Iris pigment epithelial cell (primary cell): ENCODE measurements at regions not wholly inside any gene's neighbourhood (a gene's known extent, or its start where the extent isn't known, plus 50 kb on each side); places are given as distances from the start of the nearest gene placed in this dataset.
"Not testable (repeated sequence)": the region's sequence is repeated elsewhere in the genome, so short reads cannot be mapped to it uniquely, and the experiment has no call there.

ENCODE experiments used
- DNase-seq: peaks from one replicate; pipeline ENCODE4 v3.0.0-alpha.2; 2011; ENCODE audit warnings: low read depth

DNA sequence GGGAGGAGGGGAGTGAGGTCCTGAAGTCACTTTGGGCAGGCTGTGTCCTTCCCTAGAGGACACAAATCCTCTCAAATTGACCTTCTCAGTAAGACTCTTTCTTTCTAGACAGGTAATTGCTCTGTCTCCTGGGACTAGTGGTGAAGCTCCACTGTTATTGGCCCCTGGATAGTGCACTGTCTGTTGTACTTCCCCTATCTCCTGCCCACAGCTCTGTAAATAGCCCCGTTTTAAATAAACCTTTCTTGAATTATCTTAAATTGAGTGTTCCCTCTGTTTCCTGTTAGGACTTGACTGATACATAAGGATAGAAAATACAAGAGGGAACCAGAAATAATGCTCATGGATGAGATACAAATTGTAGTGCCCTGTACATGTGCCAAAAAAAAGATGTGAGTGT is 229.5 kb upstream of the USP24 start:
- no peak for DNase-seq

DNA sequence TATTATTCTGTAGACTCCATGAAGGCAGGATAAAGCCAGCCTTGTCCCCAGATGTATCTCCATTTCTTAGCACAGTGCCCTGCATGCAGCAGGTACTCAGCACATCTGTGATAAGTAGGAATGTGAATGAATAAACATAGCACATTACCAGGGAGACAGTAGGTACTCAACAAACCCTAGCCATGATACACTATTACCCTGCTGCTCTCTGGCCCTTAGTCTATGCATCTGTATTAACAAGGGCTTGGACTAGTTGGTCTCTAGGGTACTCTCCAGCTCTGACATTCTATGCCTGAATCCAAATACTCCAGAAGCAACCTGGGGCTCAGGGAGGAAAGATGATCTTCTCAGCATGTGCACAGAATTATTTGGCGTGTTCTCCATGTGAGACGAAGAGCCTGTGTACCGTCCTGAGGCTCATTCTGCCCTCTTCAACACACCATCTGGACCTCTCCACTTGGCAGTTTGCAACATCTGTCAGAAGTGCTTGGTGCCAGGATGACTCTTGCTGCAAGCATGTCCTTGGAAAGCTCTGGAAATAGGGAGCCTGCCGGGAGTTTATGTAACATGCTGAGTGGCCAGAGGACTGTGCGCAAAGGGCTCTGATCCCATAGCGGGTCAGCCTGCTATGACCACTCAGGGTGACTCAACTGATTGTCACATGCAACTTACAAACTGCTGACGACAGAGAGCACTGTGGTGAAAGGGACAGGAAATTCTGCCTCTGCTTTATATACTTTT is 228.2 kb upstream of the USP24 start:
- DNase-seq, result peak; percentile 92

DNA sequence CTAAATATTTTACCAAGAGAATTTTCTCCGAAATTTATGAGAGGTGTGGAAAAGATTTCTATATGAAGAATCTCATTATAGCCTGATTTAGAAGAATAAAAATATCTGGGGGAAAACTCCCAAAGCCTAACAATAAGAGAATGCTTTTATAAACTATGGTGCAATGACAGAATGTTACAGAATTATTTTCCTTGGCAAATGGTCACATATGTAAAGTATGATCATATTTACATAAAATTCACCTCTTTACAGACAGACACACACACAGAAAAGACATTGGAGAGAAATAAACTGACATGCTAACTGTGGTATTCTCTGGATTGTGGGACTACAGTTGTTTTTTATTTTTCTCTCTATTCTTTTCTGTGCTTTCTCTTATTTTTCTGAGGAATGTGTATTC is 226.3 kb upstream of the USP24 start:
- DNase-seq, result peak; percentile 22

DNA sequence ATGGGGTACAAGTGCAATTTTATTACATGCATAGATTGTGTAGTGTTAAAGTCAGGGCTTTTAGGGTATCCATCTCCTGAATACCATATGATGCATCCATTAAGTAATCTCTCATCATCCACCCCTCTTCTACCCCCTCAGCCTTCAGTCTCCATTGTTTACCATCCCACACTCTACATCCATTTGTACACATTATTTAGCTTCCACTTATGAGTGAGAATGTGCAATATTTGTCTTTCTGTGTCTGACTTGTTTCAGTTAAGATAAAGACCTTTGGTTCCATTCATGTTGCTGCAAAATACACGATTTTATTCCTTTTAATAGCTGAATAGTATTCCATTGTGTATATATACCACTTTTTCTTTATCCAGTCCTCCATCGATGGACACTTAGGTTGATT is 222.5 kb upstream of the USP24 start:
- no peak for DNase-seq

DNA sequence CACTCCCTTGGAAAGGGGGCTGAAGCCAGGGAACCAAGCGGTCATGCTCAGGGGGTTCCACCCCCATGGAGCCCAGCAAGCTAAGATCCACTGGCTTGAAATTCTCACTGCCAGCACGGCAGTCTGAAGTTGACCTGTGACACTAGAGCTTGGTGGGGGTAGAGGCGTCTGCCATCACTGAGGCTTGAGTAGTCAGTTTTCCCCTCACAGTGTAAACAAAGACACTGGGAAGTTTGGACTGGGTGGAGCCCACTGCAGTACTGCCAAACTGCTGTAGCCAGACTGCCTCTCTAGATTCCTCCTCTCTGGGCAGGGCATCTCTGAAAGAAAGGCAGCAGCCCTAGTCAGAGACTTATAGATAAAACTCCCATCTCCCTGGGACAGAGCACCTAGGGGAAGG is 215.6 kb upstream of the USP24 start:
- peak; percentile 18 for DNase-seq

DNA sequence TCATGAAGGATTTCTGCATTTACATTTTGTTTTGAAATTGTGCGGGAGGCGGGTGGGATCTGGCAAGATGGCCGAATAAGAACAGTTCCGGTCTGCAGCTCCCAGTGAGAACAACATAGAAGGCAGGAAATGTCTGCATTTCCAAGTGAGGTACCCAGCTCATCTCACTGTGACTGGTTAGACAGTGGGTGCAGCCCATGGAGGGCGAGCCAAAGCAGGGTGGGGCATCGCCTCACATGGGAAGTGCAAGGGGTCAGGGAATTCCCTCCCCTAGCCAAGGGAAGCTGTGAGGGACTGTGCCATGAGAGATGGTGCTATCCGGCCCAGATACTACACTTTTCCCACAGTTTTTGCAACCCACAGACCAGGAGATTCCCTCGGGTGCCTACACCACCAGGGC is 215.0 kb upstream of the USP24 start:
- DNase-seq, result not testable (repeated sequence)

DNA sequence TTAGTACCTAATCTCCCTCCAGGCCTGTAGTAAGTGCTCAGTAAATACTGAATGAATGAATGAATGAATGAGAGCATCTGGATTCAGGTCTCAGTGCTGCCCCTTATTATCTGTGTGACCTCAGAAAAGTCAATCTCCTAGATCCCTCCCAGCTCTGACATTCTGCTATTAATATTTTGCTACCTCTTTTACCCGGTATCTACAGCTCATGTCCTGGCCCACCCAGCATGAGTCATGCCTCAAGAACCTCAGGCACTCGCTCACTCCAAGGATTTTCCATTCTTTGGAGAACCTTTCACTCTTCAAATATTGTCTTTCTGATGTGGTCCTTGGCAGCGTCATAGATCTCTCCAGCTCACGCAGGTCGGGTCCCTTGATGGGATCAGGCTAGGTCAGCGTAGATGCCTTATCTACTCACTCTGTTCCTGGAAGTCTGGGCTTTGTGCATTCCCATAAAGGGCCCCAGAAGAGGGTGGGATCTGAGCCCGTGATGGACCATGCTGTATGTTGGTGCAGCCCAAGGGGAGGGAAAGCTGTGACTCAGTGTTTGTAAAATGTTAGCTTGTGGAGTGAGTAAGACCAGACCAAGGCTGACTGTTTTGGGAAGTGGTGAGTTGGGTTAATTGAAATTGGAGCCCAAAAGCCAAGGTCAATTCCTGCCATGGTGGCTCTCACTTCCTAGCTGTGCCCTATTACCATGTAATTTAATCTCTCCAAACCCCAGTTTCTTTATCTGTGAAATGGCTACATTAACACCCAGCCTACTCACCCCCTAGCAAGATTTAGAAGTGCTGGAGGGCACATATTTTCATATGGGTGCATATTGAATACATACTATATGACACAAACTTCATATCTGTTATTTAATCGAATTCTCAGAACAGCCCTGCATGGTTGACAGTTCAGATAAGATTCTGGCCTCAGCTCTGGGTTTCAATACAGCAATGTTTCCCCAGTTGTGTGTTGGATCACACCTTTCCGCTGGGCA is 214.1 kb upstream of the USP24 start:
- DNase-seq, result peak; percentile 99

DNA sequence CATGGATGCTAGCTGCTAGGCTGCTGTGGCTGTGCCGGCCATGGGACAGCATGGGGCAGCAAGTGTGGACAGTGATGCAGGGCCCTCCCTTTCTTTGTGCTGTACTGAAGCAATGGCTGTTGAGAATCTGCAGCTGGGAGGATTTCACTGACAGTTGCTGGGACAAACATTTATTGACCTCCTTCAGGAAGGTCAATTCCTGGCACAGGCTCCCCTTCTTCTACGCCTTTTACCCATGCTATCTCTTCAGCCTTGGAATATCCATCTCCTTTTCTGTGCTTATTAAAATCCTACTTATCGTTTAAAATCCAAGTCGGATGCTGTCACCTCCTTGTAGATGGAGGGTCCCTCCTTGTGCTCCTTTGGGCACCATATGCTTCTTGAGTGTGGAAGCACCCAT is 213.1 kb upstream of the USP24 start:
- DNase-seq, result no peak

DNA sequence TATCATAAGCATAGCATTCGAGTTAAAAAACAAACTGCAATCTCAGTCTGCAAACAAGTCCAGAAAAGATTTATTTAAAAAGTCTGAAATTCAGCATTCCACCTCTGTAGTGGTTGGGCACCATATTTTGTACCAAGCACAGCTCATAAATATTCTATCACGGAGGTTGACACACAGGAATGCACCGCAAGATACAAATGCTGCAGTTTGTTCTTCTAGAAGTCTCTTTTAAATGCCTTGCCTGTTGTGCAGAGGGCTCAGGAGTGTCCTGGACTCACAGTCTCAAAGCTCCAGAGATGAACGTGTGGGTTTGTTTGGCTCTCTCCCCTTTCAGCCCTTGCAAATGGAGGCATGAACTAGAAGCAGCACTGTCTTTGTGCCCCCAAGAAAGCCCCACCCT is 212.4 kb upstream of the USP24 start:
- no peak for DNase-seq

DNA sequence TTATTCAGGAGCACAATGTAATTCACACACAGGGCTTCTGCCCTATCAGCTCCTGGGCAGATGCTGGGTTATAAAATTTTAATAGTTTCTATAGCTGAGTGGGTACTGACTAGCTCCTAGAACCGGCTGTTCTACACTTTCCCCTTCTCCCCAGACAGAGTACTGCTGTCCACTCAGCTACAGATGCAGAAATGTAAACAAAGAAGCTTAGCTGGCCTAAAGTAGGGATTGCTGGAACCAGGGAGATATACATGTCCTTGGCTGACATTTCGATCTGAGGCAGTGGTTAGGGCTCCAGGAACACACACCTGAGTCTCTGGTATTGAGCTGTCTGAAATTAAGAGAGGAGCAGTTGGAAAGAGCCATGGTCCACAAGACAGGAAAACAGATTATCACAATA is 211.5 kb upstream of the USP24 start:
- DNase-seq, result peak; percentile 31

DNA sequence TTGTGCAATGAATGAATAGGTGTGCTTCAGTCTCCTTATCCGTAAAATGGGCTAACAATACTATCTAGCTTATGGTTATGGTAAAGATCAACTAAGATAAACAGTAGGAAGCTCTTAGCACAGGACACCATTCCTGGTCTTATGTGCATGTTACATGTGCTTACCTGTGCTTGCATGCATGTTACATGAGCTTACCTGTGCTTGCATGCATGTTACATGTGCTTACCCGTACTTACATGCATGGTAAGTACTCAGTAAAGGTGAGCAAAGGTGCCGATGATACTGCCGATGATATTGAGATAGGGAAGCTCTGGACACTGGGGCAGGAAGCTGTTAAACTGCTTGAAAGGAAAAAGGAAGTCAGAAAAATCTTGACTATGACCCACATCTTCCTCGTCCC is 211.0 kb upstream of the USP24 start:
- DNase-seq, result no peak

DNA sequence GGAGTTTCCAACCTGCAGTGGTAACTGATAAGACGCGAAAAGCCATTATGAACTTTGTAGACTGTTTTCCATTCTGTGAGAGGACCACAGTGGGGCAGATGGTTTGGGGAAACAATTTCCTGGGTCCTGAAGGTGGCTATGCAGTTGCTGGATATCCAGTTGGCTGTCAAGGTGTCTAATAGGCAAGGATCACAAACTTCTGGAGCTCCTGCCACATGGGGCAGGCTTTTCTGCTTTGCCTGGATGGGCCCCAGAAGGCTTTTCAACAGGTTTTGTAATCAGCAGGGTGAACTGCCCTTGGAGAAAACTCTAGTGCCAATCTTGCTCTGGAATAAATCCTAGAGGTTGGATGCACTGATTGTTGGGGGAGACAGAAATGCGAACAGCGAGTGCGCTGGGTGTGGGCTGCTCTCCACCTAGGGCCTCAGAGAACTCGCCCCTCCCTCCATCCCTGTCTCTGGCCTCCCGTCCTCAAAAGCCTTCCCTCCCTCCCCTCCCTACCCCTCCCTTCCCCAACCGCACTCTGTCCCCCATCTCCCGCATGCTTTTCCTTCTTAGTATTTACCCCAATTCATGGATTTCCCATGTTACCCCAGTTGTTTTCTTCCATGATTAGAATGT is 210.3 kb upstream of the USP24 start:
- no peak for DNase-seq

DNA sequence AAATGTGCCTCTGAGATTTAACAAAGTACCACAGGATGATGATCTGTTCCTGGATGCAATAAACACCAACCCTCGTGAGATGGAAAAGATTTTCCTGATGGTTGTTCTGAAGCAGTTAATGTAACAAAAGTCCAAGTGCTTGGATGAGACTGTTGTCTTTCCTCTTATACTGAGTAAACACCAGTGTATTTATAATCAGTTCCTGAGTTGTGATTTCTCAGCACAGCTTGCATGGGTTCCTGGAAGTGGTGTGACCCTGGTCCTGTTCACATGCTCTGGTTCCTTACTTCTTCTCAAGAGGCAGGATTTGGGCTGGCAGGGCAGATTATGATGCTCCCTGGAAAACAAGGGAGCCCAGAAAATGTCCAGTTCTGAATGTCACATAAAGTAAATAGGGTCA is 208.2 kb upstream of the USP24 start:
- no peak for DNase-seq

DNA sequence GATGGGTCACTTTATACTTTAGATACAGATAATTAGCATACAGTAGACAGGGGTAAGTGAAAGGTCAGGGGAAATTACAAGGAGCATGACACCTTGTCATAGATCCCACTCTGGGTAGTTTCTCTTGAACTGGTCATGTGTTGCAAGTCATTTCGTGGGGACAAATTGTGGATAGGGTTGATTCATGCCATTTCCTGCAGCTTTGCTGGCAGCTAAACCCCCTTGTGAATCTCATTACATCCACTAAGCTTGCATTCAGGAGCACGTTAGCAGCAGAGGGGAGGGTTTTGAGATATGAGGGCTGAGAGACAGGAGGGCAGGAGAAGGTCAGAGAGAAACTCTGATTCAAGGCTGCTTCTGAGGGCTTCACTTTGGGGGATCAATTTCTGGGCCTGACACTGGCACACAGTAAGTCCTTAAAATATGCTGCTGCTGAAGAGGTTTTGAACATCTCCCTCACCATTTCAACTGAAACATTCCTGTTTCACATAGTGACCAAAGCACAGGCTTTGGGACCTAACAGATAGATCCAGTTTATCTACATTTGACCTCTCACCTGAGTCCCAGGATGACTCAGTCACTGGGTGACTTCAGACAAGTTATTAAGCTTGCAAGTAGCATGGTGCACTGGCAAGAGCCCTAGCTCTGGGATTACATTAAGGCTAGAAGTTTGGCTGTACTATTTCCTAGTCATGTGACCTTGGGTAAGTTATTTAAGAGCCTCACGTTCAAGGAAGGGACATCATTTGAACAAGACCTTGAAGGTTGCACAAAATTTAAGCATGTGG is 206.0 kb upstream of the USP24 start:
- DNase-seq, result no peak

DNA sequence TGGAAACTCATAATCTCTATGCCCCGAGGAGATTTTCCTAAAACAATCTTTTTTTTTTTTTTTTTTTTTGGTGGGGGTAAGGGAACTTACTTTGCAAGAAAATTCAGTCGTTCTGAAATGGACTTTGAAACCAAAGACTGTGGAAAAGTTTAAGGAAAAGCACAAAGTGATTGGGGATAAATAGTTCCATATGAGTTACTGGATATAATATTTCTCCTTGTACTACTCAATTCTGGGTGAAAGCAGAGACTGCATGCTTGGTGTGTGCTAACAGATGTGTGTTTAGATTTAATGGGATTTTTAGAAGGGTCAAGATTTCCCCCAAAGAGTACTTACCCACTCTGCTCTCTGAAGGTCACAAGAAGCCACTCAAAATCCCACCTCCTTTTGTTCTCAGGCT is 204.9 kb upstream of the USP24 start:
- no peak for DNase-seq

DNA sequence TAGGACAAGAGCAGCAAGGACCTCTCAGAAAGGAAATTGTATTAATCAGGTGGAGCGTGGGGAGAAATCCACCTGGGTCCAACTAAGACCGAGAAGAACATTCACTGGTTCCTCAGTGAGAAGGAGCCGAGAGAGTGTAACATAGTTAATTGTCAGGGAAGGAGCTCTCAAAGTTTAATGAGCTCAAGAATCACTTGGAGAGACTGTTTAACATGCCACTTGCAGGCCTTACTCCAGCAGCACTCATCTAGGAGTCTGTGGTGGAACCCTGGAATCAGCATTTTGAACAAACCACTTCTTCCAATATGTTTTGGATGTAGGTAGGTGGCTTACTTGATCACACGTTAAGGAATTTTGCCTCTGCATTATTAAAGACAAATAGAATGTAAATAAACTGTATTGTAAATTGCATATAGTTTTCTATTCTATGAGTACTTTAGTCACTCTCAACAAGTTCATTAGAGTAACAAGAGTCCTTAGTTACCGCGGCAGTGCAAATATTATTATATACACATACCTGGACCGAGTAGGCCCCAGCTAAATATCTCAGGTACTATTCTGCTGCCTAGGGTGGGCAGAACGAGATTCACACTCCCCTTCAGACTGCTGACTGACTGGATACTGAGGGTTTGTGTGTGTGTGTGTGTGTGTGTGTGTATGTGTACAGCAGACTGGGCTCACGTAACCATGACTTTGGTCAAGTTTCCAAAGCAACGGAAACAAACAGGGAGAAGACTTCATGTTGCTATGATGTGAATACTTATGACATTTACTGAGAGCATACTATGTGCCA is 203.2 kb upstream of the USP24 start:
- no peak for DNase-seq

DNA sequence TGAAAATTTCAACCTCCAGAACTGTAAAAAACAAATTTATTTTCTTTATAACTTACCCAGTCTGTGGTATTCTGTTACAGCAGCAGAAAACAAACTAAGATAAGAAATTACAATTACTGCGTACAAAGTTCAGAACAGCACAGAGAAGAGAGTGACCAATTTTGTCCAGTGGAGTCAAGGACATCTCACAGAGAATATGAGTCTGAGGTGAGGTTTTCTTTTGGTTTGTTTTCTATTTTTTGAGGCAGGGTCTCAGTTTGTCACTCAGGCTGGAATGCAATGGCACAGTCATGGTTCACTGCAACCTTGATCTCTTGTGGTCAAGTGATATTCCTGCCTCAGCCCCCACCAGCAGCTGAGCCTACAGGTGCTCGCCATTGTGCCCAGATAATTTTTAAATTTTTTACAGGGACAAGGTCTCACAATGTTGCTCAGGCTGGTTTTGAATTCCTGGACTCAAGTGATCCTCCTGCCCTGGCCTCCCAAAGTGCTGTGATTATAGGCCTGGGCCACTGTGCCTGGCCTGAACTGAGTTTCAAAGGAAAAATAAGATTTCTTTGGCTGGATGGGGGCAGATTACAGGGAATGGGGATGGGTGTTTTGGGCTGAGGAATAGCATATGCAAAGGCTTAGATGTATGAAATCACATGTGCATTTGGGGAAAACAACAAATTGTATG is 201.1 kb upstream of the USP24 start:
- DNase-seq, result no peak

DNA sequence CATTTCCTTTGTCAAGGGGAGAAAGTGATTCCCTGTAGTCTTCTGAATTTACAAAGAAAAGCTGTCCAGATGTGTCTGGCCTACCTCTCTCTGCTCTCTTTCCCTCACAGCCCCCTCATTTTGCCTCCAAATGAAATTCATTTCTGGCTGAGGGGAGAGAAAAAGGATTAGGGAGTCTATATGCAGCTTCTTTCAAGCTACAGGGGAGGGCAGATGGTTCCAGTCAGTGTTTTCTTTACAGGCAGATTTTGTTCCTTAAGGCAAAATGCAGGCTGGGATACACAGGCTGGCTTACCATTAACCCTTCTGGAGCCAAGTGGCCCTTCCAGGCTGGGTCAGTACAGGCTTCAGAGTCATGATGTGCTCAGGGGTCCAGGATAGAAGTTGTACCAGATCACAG is 198.1 kb upstream of the USP24 start:
- no peak for DNase-seq

DNA sequence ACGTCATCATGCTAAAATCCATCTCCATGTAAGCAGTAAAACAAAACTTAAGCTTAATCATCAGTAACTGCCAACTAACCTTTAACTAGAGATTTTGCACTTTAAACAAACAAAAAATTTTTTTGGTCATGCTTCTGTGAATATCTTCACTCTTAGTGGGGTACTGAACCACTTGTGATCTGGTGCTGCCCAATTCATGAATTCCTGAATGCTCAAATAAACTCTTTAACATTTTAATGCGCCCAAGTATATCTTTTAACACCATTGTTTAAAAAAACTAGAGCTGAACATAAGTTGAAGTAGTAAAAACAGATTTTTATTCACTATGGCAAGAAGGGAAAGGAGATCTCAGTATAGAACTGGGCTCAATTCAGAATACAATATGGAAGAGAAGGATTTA is 196.9 kb upstream of the USP24 start:
- DNase-seq, result no peak

DNA sequence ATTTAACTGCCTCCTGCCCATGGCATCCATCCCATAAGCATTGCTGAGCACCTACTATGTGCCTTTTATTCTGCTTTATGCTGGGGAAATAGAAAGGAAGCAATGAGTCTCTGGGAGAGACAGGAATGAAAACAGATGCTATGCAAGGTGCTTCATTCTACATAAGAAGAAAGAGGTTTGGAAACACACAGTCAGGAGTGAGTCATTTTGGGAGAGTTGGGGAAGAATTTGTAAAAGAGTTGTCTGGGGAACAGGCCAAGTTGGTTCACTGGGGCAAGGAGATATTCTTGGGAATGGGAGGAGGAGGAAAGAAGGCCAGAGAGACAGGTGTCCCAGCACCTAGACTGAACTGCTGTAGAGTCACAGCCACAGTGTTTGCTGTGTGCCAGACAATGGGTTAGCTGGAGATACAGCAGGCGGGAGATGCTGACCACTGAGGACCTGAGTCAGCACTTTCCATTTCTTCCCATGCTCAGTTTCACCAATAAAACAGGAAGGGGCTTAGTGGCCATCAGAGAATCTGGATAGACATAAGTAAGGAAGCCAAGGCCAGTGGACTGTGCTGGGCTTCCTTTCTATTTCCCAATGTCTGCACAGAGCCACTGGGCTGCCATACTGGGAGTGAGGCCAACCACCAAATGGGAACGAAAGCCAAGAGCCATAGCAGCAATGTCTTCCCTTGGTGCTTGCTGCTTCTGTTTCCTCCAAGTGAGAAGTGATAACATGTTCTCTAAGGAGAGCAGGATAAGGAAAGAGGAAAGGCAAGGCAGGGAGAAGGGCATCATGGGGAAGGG is 187.7 kb upstream of the USP24 start:
- peak; percentile 16 for DNase-seq
